ENCODE measurements at regions not wholly inside any gene's neighbourhood (a gene's known extent, or its start where the extent isn't known, plus 50 kb on each side); places are given as distances from the start of the nearest gene placed in this dataset.

DNA sequence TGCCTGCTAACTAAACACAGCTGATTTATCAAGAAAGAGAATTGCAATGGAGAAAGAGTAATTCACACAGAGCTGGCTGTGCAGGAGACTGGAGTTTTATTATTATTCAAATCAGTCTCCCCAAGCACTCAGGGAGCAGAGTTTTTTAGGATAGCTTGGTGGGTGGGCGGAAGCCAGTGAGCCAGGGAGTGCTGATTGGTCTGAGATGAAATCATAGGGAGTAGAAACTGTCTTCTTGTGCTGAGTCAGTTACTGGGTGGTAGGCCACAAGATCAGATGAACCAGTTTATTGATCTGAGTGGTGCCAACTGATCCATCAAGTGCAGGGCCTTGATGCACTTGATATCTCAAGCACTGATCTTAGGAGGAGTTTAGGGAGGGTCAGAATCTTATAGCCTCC, 891.9 kb upstream of the CADM2 start:
- no peak overlapping the region for H3K4me3 Mint-ChIP-seq (ENCODE audit: unreplicated experiment)
- no peaks in the 10 kb centered on the region for H3K9me3 Mint-ChIP-seq (ENCODE audit: unreplicated experiment)
- no peak for DNase-seq (ENCODE audit: extremely low spot score, unreplicated experiment)
- H3K27ac Mint-ChIP-seq (ENCODE audit: unreplicated experiment) = no peak overlapping the region
- H3K27me3 Mint-ChIP-seq (ENCODE audit: unreplicated experiment) = no peaks in the 10 kb centered on the region
- TF ChIP-seq, protein P1, sequence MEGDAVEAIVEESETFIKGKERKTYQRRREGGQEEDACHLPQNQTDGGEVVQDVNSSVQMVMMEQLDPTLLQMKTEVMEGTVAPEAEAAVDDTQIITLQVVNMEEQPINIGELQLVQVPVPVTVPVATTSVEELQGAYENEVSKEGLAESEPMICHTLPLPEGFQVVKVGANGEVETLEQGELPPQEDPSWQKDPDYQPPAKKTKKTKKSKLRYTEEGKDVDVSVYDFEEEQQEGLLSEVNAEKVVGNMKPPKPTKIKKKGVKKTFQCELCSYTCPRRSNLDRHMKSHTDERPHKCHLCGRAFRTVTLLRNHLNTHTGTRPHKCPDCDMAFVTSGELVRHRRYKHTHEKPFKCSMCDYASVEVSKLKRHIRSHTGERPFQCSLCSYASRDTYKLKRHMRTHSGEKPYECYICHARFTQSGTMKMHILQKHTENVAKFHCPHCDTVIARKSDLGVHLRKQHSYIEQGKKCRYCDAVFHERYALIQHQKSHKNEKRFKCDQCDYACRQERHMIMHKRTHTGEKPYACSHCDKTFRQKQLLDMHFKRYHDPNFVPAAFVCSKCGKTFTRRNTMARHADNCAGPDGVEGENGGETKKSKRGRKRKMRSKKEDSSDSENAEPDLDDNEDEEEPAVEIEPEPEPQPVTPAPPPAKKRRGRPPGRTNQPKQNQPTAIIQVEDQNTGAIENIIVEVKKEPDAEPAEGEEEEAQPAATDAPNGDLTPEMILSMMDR (IDR thresholded peaks at IDR 0.05) = no peak
- H3K4me1 Mint-ChIP-seq (ENCODE audit: unreplicated experiment) = no peaks in the 10 kb centered on the region
- H3K36me3 Mint-ChIP-seq (ENCODE audit: unreplicated experiment) = no peaks in the 10 kb centered on the region

DNA sequence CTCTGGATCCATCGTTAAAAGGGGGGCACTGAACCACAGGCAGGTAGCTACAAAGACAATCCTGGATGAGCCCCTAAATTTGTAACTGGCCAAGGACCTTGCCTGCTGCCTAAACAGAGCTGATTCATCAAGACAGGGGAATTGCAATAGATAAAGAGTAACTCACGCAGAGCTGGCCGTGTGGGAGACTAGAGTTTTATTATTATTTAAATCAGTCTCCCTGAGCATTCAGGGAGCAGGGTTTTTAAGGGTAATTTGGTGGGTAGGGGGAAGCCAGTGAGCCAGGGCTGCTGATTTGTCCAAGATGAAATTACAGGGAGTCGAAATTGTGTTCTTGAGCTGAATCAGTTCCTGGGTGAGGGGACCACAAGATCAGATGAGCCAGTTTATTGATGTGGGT, 885.1 kb upstream of the CADM2 start:
- Mint-ChIP-seq H3K9me3 (ENCODE audit: unreplicated experiment) (no peaks in the 10 kb centered on the region), H3K27ac (ENCODE audit: unreplicated experiment) (no peak overlapping the region), H3K4me3 (ENCODE audit: unreplicated experiment) (no peak overlapping the region), H3K27me3 (ENCODE audit: unreplicated experiment) (no peaks in the 10 kb centered on the region), H3K4me1 (ENCODE audit: unreplicated experiment) (no peaks in the 10 kb centered on the region), H3K36me3 (ENCODE audit: unreplicated experiment) (no peaks in the 10 kb centered on the region)
- TF ChIP-seq, protein P1 (IDR thresholded peaks at IDR 0.05) = no peak
- no peak for DNase-seq (ENCODE audit: extremely low spot score, unreplicated experiment)

DNA sequence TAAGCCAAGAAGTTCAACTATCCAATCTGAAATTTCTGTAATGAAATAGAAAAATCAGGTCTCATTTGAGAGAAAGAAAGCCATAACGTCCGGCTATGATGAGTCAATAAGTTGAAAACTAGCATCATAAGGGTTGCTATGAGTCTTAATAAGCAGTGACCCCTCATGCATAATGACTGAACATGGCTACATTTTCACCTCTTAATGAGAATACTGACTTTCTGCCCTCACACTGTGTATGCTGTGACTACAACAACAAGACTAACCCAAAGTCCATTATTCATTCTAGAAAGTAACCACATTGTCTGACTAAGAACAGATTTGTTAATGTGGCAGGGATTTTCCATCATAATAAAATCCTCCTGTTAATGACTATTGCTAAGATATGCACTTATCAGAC, 884.0 kb upstream of the CADM2 start:
- Mint-ChIP-seq H3K36me3 (ENCODE audit: unreplicated experiment) (no peaks in the 10 kb centered on the region), H3K4me3 (ENCODE audit: unreplicated experiment) (no peak overlapping the region), H3K4me1 (ENCODE audit: unreplicated experiment) (no peaks in the 10 kb centered on the region), H3K27ac (ENCODE audit: unreplicated experiment) (no peak overlapping the region), H3K27me3 (ENCODE audit: unreplicated experiment) (no peaks in the 10 kb centered on the region), H3K9me3 (ENCODE audit: unreplicated experiment) (no peaks in the 10 kb centered on the region)
- TF ChIP-seq, protein P1 (IDR thresholded peaks at IDR 0.05) = no peak
- no peak for DNase-seq (ENCODE audit: extremely low spot score, unreplicated experiment)

DNA sequence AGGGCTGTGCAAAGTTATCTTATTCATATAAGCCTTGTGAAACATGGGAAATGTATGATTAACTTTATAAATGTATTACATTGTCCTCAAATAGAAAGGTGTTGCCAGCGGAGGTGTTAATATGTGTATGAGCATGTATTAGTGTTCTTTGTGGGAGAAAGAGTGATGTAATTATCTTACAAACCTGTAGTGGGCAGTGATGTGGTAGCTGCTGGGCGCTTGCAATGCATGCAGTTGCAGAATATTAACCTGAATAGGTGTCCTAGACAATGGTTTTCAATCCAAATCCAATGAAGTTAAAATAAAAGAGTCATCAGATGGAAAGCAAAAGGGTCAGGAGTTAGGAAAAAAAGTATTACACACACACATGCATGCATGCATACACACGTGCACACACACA, 881.3 kb upstream of the CADM2 start:
- no peak overlapping the region for H3K27ac Mint-ChIP-seq (ENCODE audit: unreplicated experiment)
- no peak overlapping the region for H3K4me3 Mint-ChIP-seq (ENCODE audit: unreplicated experiment)
- no peaks in the 10 kb centered on the region for H3K9me3 Mint-ChIP-seq (ENCODE audit: unreplicated experiment)
- no peak for DNase-seq (ENCODE audit: extremely low spot score, unreplicated experiment)
- TF ChIP-seq, protein P1 (IDR thresholded peaks at IDR 0.05) = peak; percentile 26
- no peaks in the 10 kb centered on the region for H3K36me3 Mint-ChIP-seq (ENCODE audit: unreplicated experiment)
- no peaks in the 10 kb centered on the region for H3K4me1 Mint-ChIP-seq (ENCODE audit: unreplicated experiment)
- no peaks in the 10 kb centered on the region for H3K27me3 Mint-ChIP-seq (ENCODE audit: unreplicated experiment)

DNA sequence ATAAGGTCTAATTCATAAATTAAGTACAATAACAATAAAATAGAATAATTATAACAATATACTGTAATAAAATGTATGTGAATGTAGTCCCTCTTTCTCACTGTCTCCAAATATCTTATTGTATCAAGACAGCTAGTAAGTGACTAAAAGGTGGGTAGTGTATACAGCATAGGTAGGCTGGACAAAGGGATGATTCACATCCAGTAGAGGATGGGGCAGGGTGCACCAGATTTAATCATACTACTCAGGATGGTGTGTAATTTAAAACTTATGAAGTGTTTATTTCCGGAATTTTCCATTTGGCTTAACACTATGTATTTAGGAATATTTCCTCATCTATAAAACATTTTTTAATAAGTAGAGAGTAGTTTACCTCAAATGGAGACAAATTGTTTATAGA, 876.1 kb upstream of the CADM2 start:
- Mint-ChIP-seq H3K4me3 (ENCODE audit: unreplicated experiment) (no peak overlapping the region), H3K36me3 (ENCODE audit: unreplicated experiment) (no peaks in the 10 kb centered on the region), H3K27me3 (ENCODE audit: unreplicated experiment) (no peaks in the 10 kb centered on the region), H3K4me1 (ENCODE audit: unreplicated experiment) (no peaks in the 10 kb centered on the region), H3K9me3 (ENCODE audit: unreplicated experiment) (no peaks in the 10 kb centered on the region), H3K27ac (ENCODE audit: unreplicated experiment) (no peak overlapping the region)
- TF ChIP-seq, protein P1 (IDR thresholded peaks at IDR 0.05) = no peak
- DNase-seq (ENCODE audit: extremely low spot score, unreplicated experiment) = no peak
